Immature natural killer cell (primary cell): ENCODE measurements at regions not wholly inside any gene's neighbourhood (a gene's known extent, or its start where the extent isn't known, plus 50 kb on each side); places are given as distances from the start of the nearest gene placed in this dataset.

Experiments used
- DNase-seq, 3 donors: peaks; one replicate each; pipeline ENCODE4 v3.0.0; 2022; ENCODE audit warnings: mixed read lengths in 1 of 3
- H3K27ac Mint-ChIP-seq, 6 donors: one replicate each; pipeline ENCODE4 v1.8.0; 2020; ENCODE audit warnings: mixed read lengths in 6 of 6, mild to moderate bottlenecking in 5 of 6, inconsistent platforms in 4 of 6, moderate library complexity in 3 of 6
- H3K27me3 Mint-ChIP-seq, 3 donors: one replicate each; pipeline ENCODE4 v1.8.0; 2020 to 2021; ENCODE audit warnings: low read depth in 3 of 3, mild to moderate bottlenecking in 3 of 3, mixed read lengths in 3 of 3, moderate library complexity in 3 of 3, inconsistent platforms in 1 of 3
- H3K36me3 Mint-ChIP-seq, 3 donors: one replicate each; pipeline ENCODE4 v1.8.0; 2020; ENCODE audit warnings: mixed read lengths in 3 of 3, inconsistent platforms in 2 of 3, mild to moderate bottlenecking in 2 of 3
- H3K4me1 Mint-ChIP-seq, 2 donors: one replicate each; pipeline ENCODE4 v1.8.0; 2020; ENCODE audit warnings: inconsistent platforms in 2 of 2, mild to moderate bottlenecking in 2 of 2, mixed read lengths in 2 of 2, moderate library complexity in 1 of 2
- H3K4me3 Mint-ChIP-seq, 5 donors: one replicate each; pipeline ENCODE4 v1.8.0; 2020; ENCODE audit warnings: mild to moderate bottlenecking in 5 of 5, mixed read lengths in 5 of 5, inconsistent platforms in 3 of 5, moderate library complexity in 3 of 5
- H3K9me3 Mint-ChIP-seq, 6 donors: one replicate each; pipeline ENCODE4 v1.8.0; 2020; ENCODE audit warnings: mild to moderate bottlenecking in 6 of 6, mixed read lengths in 6 of 6, inconsistent platforms in 4 of 6, moderate library complexity in 3 of 6

DNA sequence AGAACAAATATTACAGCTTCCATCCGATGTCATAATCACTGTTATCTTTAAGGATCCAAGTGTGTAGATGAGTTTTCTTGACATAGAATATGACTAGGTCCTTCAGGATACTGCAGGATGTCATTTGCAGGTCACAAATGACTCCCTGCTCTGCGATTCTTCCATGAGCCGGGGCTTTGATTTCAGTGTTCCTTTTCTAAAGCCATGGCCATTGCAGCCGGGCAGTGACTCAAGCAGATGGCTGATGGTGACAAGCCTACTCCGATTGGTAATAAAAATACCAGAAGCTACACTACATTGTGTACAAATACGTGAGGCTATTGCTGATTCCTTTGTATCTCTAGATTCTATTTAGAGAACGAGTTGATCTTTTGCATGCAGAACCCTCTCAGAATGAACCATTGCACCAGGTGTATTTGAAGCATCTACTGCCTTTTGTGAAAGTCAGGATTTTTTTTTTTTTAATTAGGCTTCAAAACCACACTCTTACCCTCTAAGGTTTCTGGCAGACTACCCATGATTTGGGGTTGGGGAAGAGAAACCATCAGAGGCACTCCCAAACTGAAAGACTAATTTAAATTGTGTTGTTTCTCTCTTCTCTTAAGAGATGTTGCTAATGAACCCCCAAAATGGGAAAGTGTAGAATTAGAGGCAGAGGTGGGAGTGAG is 271.0 kb upstream of the ADRA1B start:
- no peak overlapping the region for H3K27ac Mint-ChIP-seq
- H3K9me3 Mint-ChIP-seq: peaks cover 0 to 1% (median 0%) of the 10 kb centered on the region in 6 donors
- no peaks in the 10 kb centered on the region for H3K36me3 Mint-ChIP-seq
- peaks cover 3 to 5% (median 4%) of the 10 kb centered on the region in 3 donors for H3K27me3 Mint-ChIP-seq
- no peaks in the 10 kb centered on the region for H3K4me1 Mint-ChIP-seq
- no peak for DNase-seq
- H3K4me3 Mint-ChIP-seq: no peak overlapping the region

DNA sequence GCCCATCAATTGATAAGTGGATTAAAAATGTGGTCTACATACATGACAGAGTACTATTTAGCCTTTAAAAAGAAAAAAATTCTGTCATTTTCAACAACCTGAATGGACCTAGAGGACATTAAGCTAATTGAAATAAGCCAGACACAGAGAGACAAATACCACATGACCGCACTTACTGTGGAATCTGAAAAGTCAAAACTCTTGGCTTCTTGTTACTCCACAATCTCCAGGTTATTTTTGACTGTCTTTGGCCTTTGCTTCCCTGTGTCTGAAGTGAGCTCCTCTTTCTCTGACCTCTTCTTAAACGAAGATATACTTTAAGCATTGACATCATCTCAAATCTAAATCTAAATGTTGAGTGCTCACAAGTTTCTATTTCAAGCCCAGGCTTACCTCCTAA is 265.5 kb upstream of the ADRA1B start:
- Mint-ChIP-seq H3K4me1 (no peaks in the 10 kb centered on the region), H3K9me3 (peaks cover 0 to 1% (median 0%) of the 10 kb centered on the region in 6 donors), H3K36me3 (no peaks in the 10 kb centered on the region), H3K27ac (no peak overlapping the region), H3K4me3 (no peak overlapping the region), H3K27me3 (peaks cover 0 to 5% (median 4%) of the 10 kb centered on the region in 3 donors)
- no peak for DNase-seq

DNA sequence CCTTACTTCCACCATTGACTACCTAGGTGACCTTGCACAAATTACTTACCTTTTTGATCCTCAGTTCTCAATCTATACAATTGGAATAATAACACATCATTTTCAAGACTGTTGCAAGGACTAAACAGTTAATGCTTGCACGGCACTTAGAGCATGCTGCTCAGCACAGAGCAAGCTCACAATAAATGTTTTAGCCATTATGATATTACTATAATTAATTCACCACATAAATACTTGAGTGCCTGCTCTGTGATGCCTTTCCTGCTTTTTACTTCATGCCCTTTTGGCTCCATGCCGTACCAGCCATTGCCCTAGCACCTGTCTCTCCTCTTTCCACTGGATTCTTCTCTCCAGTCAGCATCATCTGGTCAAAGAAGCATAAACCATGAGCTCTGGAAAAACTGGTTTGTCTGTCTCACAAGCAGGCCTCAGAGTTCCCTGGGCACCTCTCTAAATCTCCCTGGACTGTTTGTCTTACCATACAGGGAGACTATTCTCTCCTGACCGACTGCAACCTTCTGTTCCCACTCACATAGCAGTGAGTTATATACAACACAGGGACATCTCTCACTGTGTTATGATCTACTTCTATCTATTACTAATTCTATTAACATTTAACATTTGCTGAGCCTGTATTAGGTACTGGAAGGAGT is 260.4 kb upstream of the ADRA1B start:
- H3K36me3 Mint-ChIP-seq: no peaks in the 10 kb centered on the region
- DNase-seq: no peak
- H3K4me1 Mint-ChIP-seq: no peaks in the 10 kb centered on the region
- H3K27me3 Mint-ChIP-seq: peaks cover 0 to 7% (median 0%) of the 10 kb centered on the region in 3 donors
- H3K27ac Mint-ChIP-seq: no peak overlapping the region
- no peak overlapping the region for H3K4me3 Mint-ChIP-seq
- no peaks in the 10 kb centered on the region for H3K9me3 Mint-ChIP-seq

DNA sequence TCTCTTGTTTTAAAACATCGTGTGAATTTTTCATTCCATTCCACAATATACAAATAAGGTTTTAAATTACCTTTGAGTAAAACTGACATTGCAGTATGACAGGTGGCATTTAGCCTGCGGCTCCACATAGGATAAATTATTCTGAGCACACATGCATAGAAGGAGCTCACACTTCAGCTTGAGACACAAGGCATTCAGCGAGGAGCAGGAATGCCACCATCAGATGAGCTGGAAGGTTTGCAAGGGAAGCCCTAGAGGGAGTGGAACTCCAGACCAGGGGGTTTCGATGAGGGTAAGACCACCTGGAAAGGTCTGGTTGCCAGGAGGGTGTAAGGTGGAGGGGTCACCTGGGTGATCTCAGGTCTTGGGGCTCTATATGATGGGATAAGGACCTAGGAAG is 259.0 kb upstream of the ADRA1B start:
- no peaks in the 10 kb centered on the region for H3K9me3 Mint-ChIP-seq
- H3K4me3 Mint-ChIP-seq: no peak overlapping the region
- no peak overlapping the region for H3K27ac Mint-ChIP-seq
- peaks cover 0 to 7% (median 3%) of the 10 kb centered on the region in 3 donors for H3K27me3 Mint-ChIP-seq
- H3K36me3 Mint-ChIP-seq: no peaks in the 10 kb centered on the region
- no peak for DNase-seq
- H3K4me1 Mint-ChIP-seq: no peaks in the 10 kb centered on the region

DNA sequence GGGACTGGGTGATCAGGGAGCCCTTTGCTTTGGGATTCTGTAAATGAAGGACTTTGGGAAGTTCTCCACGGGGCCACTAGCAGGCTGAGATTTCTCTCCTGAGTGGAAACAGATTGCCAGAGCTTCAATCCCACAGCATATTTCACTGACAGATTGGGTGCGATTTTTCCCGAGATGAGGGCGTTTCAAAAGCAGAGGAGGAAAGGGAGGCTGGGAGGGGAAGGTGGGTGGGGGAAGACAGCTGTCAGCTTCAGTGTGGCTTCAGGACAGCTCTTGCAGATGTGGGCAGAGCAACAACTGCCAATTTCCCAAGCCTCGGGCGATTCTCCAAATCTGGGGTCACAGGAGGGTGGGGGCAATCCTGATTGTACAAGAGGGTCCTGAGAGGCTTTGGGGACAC is 258.5 kb upstream of the ADRA1B start:
- no peaks in the 10 kb centered on the region for H3K9me3 Mint-ChIP-seq
- peaks cover 0 to 7% (median 3%) of the 10 kb centered on the region in 3 donors for H3K27me3 Mint-ChIP-seq
- H3K27ac Mint-ChIP-seq: no peak overlapping the region
- H3K4me1 Mint-ChIP-seq: no peaks in the 10 kb centered on the region
- H3K36me3 Mint-ChIP-seq: no peaks in the 10 kb centered on the region
- H3K4me3 Mint-ChIP-seq: no peak overlapping the region
- no peak for DNase-seq

DNA sequence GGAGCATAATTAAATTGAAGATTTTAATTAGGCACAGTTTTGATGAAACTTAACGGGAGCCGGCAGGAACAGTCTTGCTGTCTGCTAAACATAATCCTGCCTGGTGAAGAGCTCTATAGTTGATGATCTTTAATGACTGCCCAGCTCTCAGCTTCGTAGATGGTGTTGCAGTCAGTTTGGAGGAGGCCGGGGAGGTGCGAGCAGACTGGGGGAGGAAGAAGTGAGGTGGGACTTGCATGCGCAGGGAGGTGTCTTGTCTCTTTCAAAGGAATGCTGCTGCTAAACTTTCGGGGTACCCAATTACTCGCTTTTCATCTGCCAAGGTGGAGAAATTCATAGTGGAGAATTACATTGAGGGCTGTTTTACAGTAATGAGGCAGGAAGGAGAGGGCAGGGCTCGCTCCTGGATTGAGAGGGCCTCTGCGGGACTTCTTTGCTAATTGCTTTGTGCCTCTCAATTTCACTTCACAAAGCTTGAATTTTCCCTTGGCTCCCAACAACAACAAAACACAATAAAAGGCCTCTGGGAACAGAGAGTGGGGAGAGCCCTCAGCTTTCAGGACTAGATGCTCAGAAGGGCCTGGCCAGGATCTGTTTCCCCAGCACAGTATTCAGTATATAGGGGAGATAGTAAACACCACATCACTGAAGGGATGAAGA is 257.9 kb upstream of the ADRA1B start:
- no peaks in the 10 kb centered on the region for H3K36me3 Mint-ChIP-seq
- DNase-seq: no peak
- H3K27me3 Mint-ChIP-seq: peaks cover 0 to 7% (median 3%) of the 10 kb centered on the region in 3 donors
- H3K9me3 Mint-ChIP-seq: no peaks in the 10 kb centered on the region
- H3K4me1 Mint-ChIP-seq: no peaks in the 10 kb centered on the region
- no peak overlapping the region for H3K4me3 Mint-ChIP-seq
- no peak overlapping the region for H3K27ac Mint-ChIP-seq

DNA sequence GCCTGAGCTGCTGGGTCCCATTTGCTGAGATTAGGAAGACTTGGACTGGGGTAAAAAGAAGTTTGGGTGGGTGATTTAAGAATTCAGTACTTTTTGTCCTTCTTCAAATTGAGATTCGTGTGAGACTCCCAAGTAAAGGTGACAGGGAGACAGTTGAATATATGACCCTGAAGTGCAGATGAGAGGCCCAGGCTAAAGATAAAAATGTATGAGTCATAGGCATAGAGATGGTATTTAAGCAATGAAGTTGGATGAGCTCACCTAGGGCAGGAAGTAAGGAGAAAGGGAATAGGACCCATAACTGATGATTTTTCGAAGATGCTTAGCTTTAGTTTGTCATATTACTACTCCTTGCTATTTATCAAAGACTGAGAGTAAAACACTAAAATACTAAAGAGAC is 255.9 kb upstream of the ADRA1B start:
- no peaks in the 10 kb centered on the region for H3K4me1 Mint-ChIP-seq
- peaks cover 0 to 7% (median 5%) of the 10 kb centered on the region in 3 donors for H3K27me3 Mint-ChIP-seq
- no peak overlapping the region for H3K27ac Mint-ChIP-seq
- no peaks in the 10 kb centered on the region for H3K36me3 Mint-ChIP-seq
- no peak overlapping the region for H3K4me3 Mint-ChIP-seq
- no peak for DNase-seq
- no peaks in the 10 kb centered on the region for H3K9me3 Mint-ChIP-seq

DNA sequence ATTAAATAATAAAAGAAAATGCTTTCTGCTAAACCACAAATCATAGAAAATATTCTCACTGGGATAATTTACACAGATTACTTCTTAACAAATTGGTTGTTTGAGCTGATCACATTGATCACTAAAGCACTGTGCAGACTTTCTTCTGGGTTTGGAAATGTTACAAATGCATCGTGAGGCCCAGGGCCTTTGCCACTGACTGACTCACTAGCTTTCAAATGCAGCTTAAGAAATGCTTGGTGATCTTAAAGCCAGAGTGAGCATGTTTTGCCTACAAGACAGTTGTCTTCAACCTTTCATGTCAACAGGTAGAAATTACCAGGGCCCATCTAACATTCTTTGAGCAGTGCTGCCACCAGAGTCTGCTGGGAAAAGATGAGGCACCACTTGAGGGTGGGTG is 252.3 kb upstream of the ADRA1B start:
- Mint-ChIP-seq H3K27me3 (peaks cover 0 to 5% (median 4%) of the 10 kb centered on the region in 3 donors), H3K4me3 (no peak overlapping the region), H3K4me1 (no peaks in the 10 kb centered on the region), H3K27ac (no peak overlapping the region), H3K36me3 (no peaks in the 10 kb centered on the region), H3K9me3 (no peaks in the 10 kb centered on the region)
- DNase-seq: no peak

DNA sequence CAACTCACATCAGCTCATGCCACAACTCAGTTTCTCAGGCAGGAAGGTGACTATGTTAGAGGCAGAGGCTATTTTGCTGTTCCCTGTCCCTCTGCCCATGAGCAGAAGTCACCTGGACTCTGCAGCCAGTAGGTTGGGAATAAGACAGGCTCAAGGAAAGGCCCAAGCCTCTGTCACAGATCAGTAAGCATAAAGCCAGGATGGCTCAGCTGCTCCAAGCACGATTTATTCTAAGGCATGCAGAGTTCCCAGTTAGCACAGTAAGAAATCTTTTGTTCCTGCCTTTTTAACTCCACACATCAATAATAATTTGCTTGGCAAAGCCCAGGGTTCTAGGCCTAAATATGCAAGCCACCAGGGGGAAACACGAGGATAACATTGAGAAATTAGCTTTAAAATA is 249.0 kb upstream of the ADRA1B start:
- Mint-ChIP-seq H3K27ac (no peak overlapping the region), H3K9me3 (peaks cover 0 to 7% (median 1%) of the 10 kb centered on the region in 6 donors), H3K27me3 (peaks cover 0 to 8% (median 2%) of the 10 kb centered on the region in 3 donors), H3K4me1 (no peaks in the 10 kb centered on the region), H3K36me3 (no peaks in the 10 kb centered on the region), H3K4me3 (no peak overlapping the region)
- DNase-seq: no peak

DNA sequence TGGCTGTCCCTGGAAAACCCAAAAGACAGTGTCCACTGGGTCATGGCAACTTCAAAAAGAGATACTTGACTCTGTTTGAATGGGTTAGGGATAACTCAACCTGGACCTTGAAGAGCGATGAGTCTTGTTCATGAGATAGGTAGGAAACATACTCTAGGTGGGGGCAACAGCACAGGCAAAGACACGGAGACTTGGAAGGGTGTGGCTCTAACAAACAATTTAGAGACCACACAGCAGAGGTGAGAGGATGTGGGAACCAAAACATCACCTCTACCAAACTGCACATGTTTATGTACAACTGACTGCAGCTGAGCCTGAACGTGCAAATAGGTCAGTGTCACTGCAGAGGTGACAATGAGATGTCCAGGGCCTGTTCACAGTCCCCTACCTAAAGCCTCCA is 247.7 kb upstream of the ADRA1B start:
- no peak overlapping the region for H3K27ac Mint-ChIP-seq
- no peaks in the 10 kb centered on the region for H3K36me3 Mint-ChIP-seq
- DNase-seq: no peak
- H3K9me3 Mint-ChIP-seq: peaks cover 0 to 7% (median 1%) of the 10 kb centered on the region in 6 donors
- H3K4me3 Mint-ChIP-seq: no peak overlapping the region
- peaks cover 0 to 8% (median 2%) of the 10 kb centered on the region in 3 donors for H3K27me3 Mint-ChIP-seq
- no peaks in the 10 kb centered on the region for H3K4me1 Mint-ChIP-seq

DNA sequence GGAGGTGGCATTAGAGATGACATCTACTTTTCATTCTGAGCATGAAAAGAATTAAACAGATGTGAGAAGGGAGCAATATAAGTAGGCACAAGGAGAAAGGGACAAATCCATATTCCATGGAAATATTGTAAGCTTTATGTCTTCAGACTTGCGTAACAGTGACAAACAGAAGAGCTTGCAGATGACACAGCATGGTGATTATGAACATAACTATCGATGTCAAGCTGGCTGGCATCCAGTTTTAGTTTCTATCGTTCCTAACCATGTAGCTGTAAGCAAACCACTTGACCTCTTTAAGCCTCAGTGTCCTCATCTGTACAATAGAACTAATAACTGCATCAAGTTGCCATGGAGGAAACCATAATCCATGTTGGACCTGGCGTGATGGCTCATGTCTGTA is 246.7 kb upstream of the ADRA1B start:
- no peak for DNase-seq
- Mint-ChIP-seq H3K4me1 (no peaks in the 10 kb centered on the region), H3K27ac (no peak overlapping the region), H3K9me3 (peaks cover 0 to 7% (median 1%) of the 10 kb centered on the region in 6 donors), H3K27me3 (peaks cover 0 to 7% (median 2%) of the 10 kb centered on the region in 3 donors), H3K4me3 (no peak overlapping the region), H3K36me3 (no peaks in the 10 kb centered on the region)

DNA sequence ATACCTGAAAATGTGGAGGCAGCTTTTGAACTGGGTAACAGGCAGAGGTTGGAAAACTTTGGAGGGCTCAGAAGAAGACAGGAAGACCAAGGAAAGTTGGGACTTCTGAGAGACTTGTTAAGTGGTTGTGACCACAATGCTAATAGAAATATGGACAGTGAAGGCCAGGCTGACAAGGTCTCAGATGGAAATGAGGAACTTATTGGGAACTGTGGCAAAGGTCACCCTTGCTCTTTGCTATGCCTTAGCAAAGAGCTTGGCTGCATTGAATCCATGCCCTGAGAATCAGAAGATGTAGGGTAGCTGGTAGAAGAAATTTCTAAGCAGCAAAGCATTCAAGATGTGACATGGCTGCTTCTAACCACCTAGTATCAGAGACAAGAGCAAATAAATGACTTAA is 244.4 kb upstream of the ADRA1B start:
- no peak overlapping the region for H3K4me3 Mint-ChIP-seq
- H3K27ac Mint-ChIP-seq: no peak overlapping the region

DNA sequence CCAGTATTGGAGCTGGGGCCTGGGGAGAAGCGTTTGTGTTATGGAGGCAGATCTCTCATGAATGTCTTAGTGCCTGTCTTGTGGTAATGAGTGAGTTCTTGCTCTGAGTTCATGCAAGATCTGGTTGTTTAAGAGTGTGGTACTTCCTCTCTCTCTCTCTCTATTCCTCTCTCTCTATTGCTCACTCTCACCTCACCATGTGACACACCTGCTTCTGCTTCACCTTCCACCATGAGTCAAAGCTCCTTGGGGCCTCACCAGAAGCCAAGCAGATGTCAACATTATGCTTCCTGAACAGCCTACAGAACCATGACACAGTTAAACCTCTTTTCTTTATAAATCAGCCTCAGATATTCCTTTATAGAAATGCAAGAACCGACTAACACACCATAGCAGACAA is 242.7 kb upstream of the ADRA1B start:
- Mint-ChIP-seq H3K27me3 (peaks cover 0 to 6% (median 0%) of the 10 kb centered on the region in 3 donors), H3K4me1 (no peaks in the 10 kb centered on the region), H3K27ac (no peak overlapping the region), H3K4me3 (no peak overlapping the region), H3K9me3 (peaks cover 0 to 7% (median 1%) of the 10 kb centered on the region in 6 donors), H3K36me3 (no peaks in the 10 kb centered on the region)
- no peak for DNase-seq

More for the DNA sequence above, 244.4 kb upstream of the ADRA1B start:
- H3K4me1 Mint-ChIP-seq: no peaks in the 10 kb centered on the region
- DNase-seq: no peak
- peaks cover 0 to 6% (median 2%) of the 10 kb centered on the region in 3 donors for H3K27me3 Mint-ChIP-seq
- no peaks in the 10 kb centered on the region for H3K36me3 Mint-ChIP-seq
- H3K9me3 Mint-ChIP-seq: peaks cover 0 to 7% (median 1%) of the 10 kb centered on the region in 6 donors

DNA sequence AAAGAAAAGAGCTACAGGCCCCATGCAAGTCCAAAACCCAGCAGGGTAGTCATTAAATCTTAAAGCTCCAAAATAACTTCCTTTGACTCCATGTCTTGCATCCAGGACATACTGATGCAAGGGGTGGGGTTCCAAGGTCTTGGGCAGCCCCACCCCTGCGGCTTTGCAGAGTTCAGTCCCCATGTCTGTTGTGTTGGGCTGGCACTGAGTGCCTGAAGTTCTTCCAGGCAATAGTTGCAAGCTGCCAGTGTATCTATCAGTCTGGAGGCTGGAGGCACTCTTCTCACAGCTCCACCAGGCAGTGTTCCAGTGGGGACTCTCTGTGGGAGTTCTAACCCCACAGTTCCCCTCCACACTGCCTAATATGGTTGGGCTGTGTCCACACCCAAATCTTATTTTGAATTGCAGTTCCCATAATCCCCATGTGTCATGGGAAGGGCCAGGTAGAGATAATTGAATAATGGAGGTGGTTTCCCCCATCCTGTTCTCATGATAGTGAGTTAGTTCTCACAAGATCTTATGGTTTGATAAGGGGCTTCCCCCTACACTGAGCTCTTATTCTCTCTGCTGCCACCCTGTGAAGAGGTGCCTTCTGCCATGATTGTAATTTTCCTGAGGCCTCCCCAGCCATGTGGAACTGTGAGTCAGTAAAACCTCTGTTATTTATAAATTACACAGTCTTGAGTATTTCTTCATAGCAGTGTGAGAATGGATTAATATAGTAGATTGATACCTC is 237.5 kb upstream of the ADRA1B start:
- DNase-seq: no peak
- H3K4me1 Mint-ChIP-seq: no peaks in the 10 kb centered on the region
- H3K27me3 Mint-ChIP-seq: peaks cover 0 to 9% (median 0%) of the 10 kb centered on the region in 3 donors
- H3K4me3 Mint-ChIP-seq: no peak overlapping the region
- H3K9me3 Mint-ChIP-seq: peaks cover 6 to 32% (median 14%) of the 10 kb centered on the region in 6 donors
- no peak overlapping the region for H3K27ac Mint-ChIP-seq
- peaks cover 0 to 6% (median 4%) of the 10 kb centered on the region in 3 donors for H3K36me3 Mint-ChIP-seq
